ENCODE measurements at regions not wholly inside any gene's neighbourhood (a gene's known extent, or its start where the extent isn't known, plus 50 kb on each side); places are given as distances from the start of the nearest gene placed in this dataset.

GRCh38 chr7:155980841-155981240 lies 168.6 kb upstream of the SHH start:
- ATAC-seq = no peak
- H3K79me2 ChIP-seq (replicated peaks; ENCODE audit: insufficient read depth) = no peaks in the 10 kb centered on the region
- no peak overlapping the region for H3K4me3 ChIP-seq
- H3K27ac Mint-ChIP-seq = no peak overlapping the region
- TF ChIP-seq ZNF114 (CRISPR knock-in tag; IDR thresholded peaks at IDR 0.05) = no peak
- TF ChIP-seq STAT1 (IDR thresholded peaks at IDR 0.05; ENCODE audit: unreplicated experiment) = no peak
- no peak for TF ChIP-seq POLR2AphosphoS5 (IDR thresholded peaks at IDR 0.05; ENCODE audit: low read depth)
- no peak for TF ChIP-seq ETS1 (IDR thresholded peaks at IDR 0.05)
- TF ChIP-seq CREB1 (CRISPR knock-in tag; IDR thresholded peaks at IDR 0.05; ENCODE audit: low read depth) = no peak
- no peak for TF ChIP-seq EZH2 (IDR thresholded peaks at IDR 0.05; ENCODE audit: low read depth, unreplicated experiment)
- H3K4me1 Mint-ChIP-seq = no peaks in the 10 kb centered on the region
- H3K36me3 ChIP-seq (ENCODE audit: insufficient read depth) = no peaks in the 10 kb centered on the region
- H3K27me3 Mint-ChIP-seq (ENCODE audit: insufficient read depth, low read depth, poor library complexity) = peaks cover 5% of the 10 kb centered on the region
- H3K9me3 Mint-ChIP-seq = peaks cover 2% of the 10 kb centered on the region; the same call in 1 of the 3 replicates
- no peak overlapping the region for H2AFZ ChIP-seq
- H3K4me3 Mint-ChIP-seq = no peak overlapping the region
- H3K9me2 ChIP-seq (ENCODE audit: insufficient read depth) = no peaks in the 10 kb centered on the region
- H3K36me3 Mint-ChIP-seq (ENCODE audit: low read depth) = no peaks in the 10 kb centered on the region
- DNase-seq (ENCODE audit: low spot score) = no peak
- no peaks in the 10 kb centered on the region for H3K4me1 ChIP-seq (ENCODE audit: insufficient read depth)
- no peaks in the 10 kb centered on the region for H3F3A ChIP-seq (replicated peaks; ENCODE audit: low read depth)
- H3K27ac ChIP-seq (ENCODE audit: low read depth) = no peak overlapping the region
- H3K27me3 ChIP-seq (ENCODE audit: insufficient read depth) = no peaks in the 10 kb centered on the region
- no peaks in the 10 kb centered on the region for H4K20me1 ChIP-seq (replicated peaks; ENCODE audit: insufficient read depth)
- no peak overlapping the region for H3K4me2 ChIP-seq

GRCh38 chr7:155979994-155980393 lies 167.7 kb upstream of the SHH start:
- Mint-ChIP-seq H3K9me3 (peaks cover 2% of the 10 kb centered on the region; the same call in 1 of the 3 replicates), H3K4me3 (no peak overlapping the region), H3K36me3 (ENCODE audit: low read depth) (no peaks in the 10 kb centered on the region), H3K27ac (no peak overlapping the region), H3K4me1 (peaks cover 5% of the 10 kb centered on the region), H3K27me3 (ENCODE audit: insufficient read depth, low read depth, poor library complexity) (peaks cover 5% of the 10 kb centered on the region)
- Histone ChIP-seq H3K36me3 (ENCODE audit: insufficient read depth) (no peaks in the 10 kb centered on the region), H3F3A (replicated peaks; ENCODE audit: low read depth) (no peaks in the 10 kb centered on the region), H3K4me2 (no peak overlapping the region), H2AFZ (no peak overlapping the region), H3K4me3 (no peak overlapping the region), H4K20me1 (replicated peaks; ENCODE audit: insufficient read depth) (no peaks in the 10 kb centered on the region), H3K9me2 (ENCODE audit: insufficient read depth) (no peaks in the 10 kb centered on the region), H3K4me1 (ENCODE audit: insufficient read depth) (no peaks in the 10 kb centered on the region), H3K79me2 (replicated peaks; ENCODE audit: insufficient read depth) (no peaks in the 10 kb centered on the region), H3K27me3 (ENCODE audit: insufficient read depth) (no peaks in the 10 kb centered on the region), H3K27ac (ENCODE audit: low read depth) (no peak overlapping the region)
- no peak for DNase-seq (ENCODE audit: low spot score)
- no peak for ATAC-seq
- TF ChIP-seq CREB1 (CRISPR knock-in tag; IDR thresholded peaks at IDR 0.05; ENCODE audit: low read depth) = no peak
- TF ChIP-seq EZH2 (IDR thresholded peaks at IDR 0.05; ENCODE audit: low read depth, unreplicated experiment) = no peak
- TF ChIP-seq REST (IDR thresholded peaks at IDR 0.05; ENCODE audit: unreplicated experiment) = no peak
- no peak for TF ChIP-seq JUNB (IDR thresholded peaks at IDR 0.05; ENCODE audit: unreplicated experiment)
- TF ChIP-seq STAT1 (IDR thresholded peaks at IDR 0.05; ENCODE audit: unreplicated experiment) = no peak
- no peak for TF ChIP-seq CTCF (conservative IDR thresholded peaks at IDR 0.05; ENCODE audit: low read depth in 2 of 2)
- no peak for TF ChIP-seq ZNF114 (CRISPR knock-in tag; IDR thresholded peaks at IDR 0.05)
- TF ChIP-seq ZNF331 (CRISPR knock-in tag; IDR thresholded peaks at IDR 0.05; ENCODE audit: low read depth) = no peak
- TF ChIP-seq NANOG (IDR thresholded peaks at IDR 0.05; ENCODE audit: borderline replicate concordance) = no peak
- TF ChIP-seq EZH2phosphoT487 (IDR thresholded peaks at IDR 0.05; ENCODE audit: unreplicated experiment) = no peak
- TF ChIP-seq POLR2AphosphoS5 (IDR thresholded peaks at IDR 0.05; ENCODE audit: low read depth) = no peak
- no peak for TF ChIP-seq ETS1 (IDR thresholded peaks at IDR 0.05)

All from GM23338 (cell line).